ENCODE measurements at regions not wholly inside any gene's neighbourhood (a gene's known extent, or its start where the extent isn't known, plus 50 kb on each side); places are given as distances from the start of the nearest gene placed in this dataset.
"Not testable (repeated sequence)": the region's sequence is repeated elsewhere in the genome, so short reads cannot be mapped to it uniquely, and the experiment has no call there.

- no peaks in the 10 kb centered on the region for H3K27me3 ChIP-seq (ENCODE audit: control insufficient read depth in 2 of 2, insufficient read depth in 2 of 2, low read length in 2 of 2)
- H3K36me3 ChIP-seq (ENCODE audit: control insufficient read depth in 2 of 3, insufficient read depth in 3 of 3, low read length in 3 of 3), result no peaks in the 10 kb centered on the region
- Mint-ChIP-seq H3K36me3 (peaks cover 0 to 15% (median 12%) of the 10 kb centered on the region in 5 donors), H3K27me3 (no peaks in the 10 kb centered on the region), H3K4me3 (no peak overlapping the region), H3K27ac (no peak overlapping the region), H3K9me3 (peaks cover 0 to 29% (median 14%) of the 10 kb centered on the region in 11 donors), H3K4me1 (peaks cover 9 to 15% (median 12%) of the 10 kb centered on the region in 7 donors)
- CTCF ChIA-PET, result no interaction called here
- no peak for ATAC-seq
- no peak overlapping the region for H3K27ac ChIP-seq (ENCODE audit: low read depth, low read length)
- H3K4me1 ChIP-seq (ENCODE audit: control insufficient read depth in 2 of 2, insufficient read depth in 2 of 2, low read length in 2 of 2), result no peaks in the 10 kb centered on the region
- POLR2A ChIA-PET, result no interaction called here
- H3K4me3 ChIP-seq (ENCODE audit: low read length), result no peak overlapping the region
- no peak for DNase-seq
- peaks cover 0 to 6% (median 0%) of the 10 kb centered on the region in 3 experiments for H3K9me3 ChIP-seq (ENCODE audit: control insufficient read depth in 2 of 3, low read length in 3 of 3)
- intact Hi-C loops (cut with micrococcal nuclease), result no loop called here
These were observed 92.6 kb downstream of the KIF26A start for GRCh38 chr14:104230946-104231345.

- peaks cover 0 to 21% (median 15%) of the 10 kb centered on the region in 5 donors for H3K36me3 Mint-ChIP-seq
- peaks cover 0 to 38% (median 22%) of the 10 kb centered on the region in 11 donors for H3K9me3 Mint-ChIP-seq
These were observed 93.7 kb downstream of the KIF26A start for GRCh38 chr14:104232070-104232484.

GRCh38 chr14:104234007-104234786, 95.8 kb downstream of the KIF26A start:
- Mint-ChIP-seq H3K36me3 (peaks cover 0 to 25% (median 16%) of the 10 kb centered on the region in 5 donors), H3K27me3 (peaks cover 0 to 12% (median 10%) of the 10 kb centered on the region in 5 donors), H3K9me3 (peaks cover 0 to 41% (median 27%) of the 10 kb centered on the region in 11 donors)
- ATAC-seq; DNase-seq; H3K36me3 ChIP-seq (ENCODE audit: control insufficient read depth in 2 of 3, insufficient read depth in 3 of 3, low read length in 3 of 3); H3K27ac Mint-ChIP-seq; H3K4me1 ChIP-seq (ENCODE audit: control insufficient read depth in 2 of 2, insufficient read depth in 2 of 2, low read length in 2 of 2); H3K4me3 ChIP-seq (ENCODE audit: low read length); H3K27ac ChIP-seq (ENCODE audit: low read depth, low read length); H3K4me1 Mint-ChIP-seq; H3K27me3 ChIP-seq (ENCODE audit: control insufficient read depth in 2 of 2, insufficient read depth in 2 of 2, low read length in 2 of 2); POLR2A ChIA-PET; CTCF ChIA-PET; intact Hi-C loops (cut with micrococcal nuclease); H3K4me3 Mint-ChIP-seq: not testable (repeated sequence)
- H3K9me3 ChIP-seq (ENCODE audit: control insufficient read depth in 2 of 3, low read length in 3 of 3), result peaks cover 0 to 11% (median 6%) of the 10 kb centered on the region in 3 experiments

More at GRCh38 chr14:104232070-104232484, 93.7 kb downstream of the KIF26A start:
- Histone ChIP-seq H3K27ac (ENCODE audit: low read depth, low read length) (no peak overlapping the region), H3K36me3 (ENCODE audit: control insufficient read depth in 2 of 3, insufficient read depth in 3 of 3, low read length in 3 of 3) (no peaks in the 10 kb centered on the region), H3K4me3 (ENCODE audit: low read length) (no peak overlapping the region), H3K4me1 (ENCODE audit: control insufficient read depth in 2 of 2, insufficient read depth in 2 of 2, low read length in 2 of 2) (no peaks in the 10 kb centered on the region), H3K27me3 (ENCODE audit: control insufficient read depth in 2 of 2, insufficient read depth in 2 of 2, low read length in 2 of 2) (no peaks in the 10 kb centered on the region), H3K9me3 (ENCODE audit: control insufficient read depth in 2 of 3, low read length in 3 of 3) (peaks cover 0 to 6% (median 4%) of the 10 kb centered on the region in 3 experiments)
- POLR2A ChIA-PET, result no interaction called here
- peaks cover 0 to 2% (median 0%) of the 10 kb centered on the region in 5 donors for H3K27me3 Mint-ChIP-seq
- intact Hi-C loops (cut with micrococcal nuclease), result no loop called here
- H3K4me3 Mint-ChIP-seq, result no peak overlapping the region
- no peak for DNase-seq
- peaks cover 5 to 7% (median 6%) of the 10 kb centered on the region in 7 donors for H3K4me1 Mint-ChIP-seq
- CTCF ChIA-PET, result no interaction called here
- H3K27ac Mint-ChIP-seq, result no peak overlapping the region
- ATAC-seq, result no peak

GRCh38 chr14:104235686-104236085, 97.3 kb downstream of the KIF26A start:
- Histone ChIP-seq H3K27me3 (ENCODE audit: control insufficient read depth in 2 of 2, insufficient read depth in 2 of 2, low read length in 2 of 2) (no peaks in the 10 kb centered on the region), H3K4me3 (ENCODE audit: low read length) (no peak overlapping the region), H3K36me3 (ENCODE audit: control insufficient read depth in 2 of 3, insufficient read depth in 3 of 3, low read length in 3 of 3) (no peaks in the 10 kb centered on the region), H3K4me1 (ENCODE audit: control insufficient read depth in 2 of 2, insufficient read depth in 2 of 2, low read length in 2 of 2) (no peaks in the 10 kb centered on the region), H3K9me3 (ENCODE audit: control insufficient read depth in 2 of 3, low read length in 3 of 3) (peaks cover 0 to 11% (median 6%) of the 10 kb centered on the region in 3 experiments), H3K27ac (ENCODE audit: low read depth, low read length) (no peak overlapping the region)
- intact Hi-C loops (cut with micrococcal nuclease), result no loop called here
- peaks cover 0 to 3% (median 0%) of the 10 kb centered on the region in 7 donors for H3K4me1 Mint-ChIP-seq
- no peak overlapping the region for H3K27ac Mint-ChIP-seq
- peaks cover 0 to 25% (median 16%) of the 10 kb centered on the region in 5 donors for H3K36me3 Mint-ChIP-seq
- no peak for DNase-seq
- CTCF ChIA-PET, result no interaction called here
- no peak for ATAC-seq
- H3K4me3 Mint-ChIP-seq, result no peak overlapping the region
- peaks cover 0 to 20% (median 10%) of the 10 kb centered on the region in 5 donors for H3K27me3 Mint-ChIP-seq
- peaks cover 0 to 43% (median 27%) of the 10 kb centered on the region in 11 donors for H3K9me3 Mint-ChIP-seq
- POLR2A ChIA-PET, result no interaction called here

GRCh38 chr14:104237651-104238423, 99.5 kb downstream of the KIF26A start:
- ChIA-PET CTCF (no interaction called here), POLR2A (no interaction called here)
- Mint-ChIP-seq H3K4me3 (no peak overlapping the region), H3K4me1 (peaks cover 0 to 4% (median 0%) of the 10 kb centered on the region in 7 donors), H3K9me3 (peaks cover 0 to 43% (median 27%) of the 10 kb centered on the region in 11 donors), H3K27ac (no peak overlapping the region), H3K36me3 (peaks cover 0 to 25% (median 16%) of the 10 kb centered on the region in 5 donors), H3K27me3 (peaks cover 0 to 20% (median 10%) of the 10 kb centered on the region in 5 donors)
- no peak overlapping the region for H3K27ac ChIP-seq (ENCODE audit: low read depth, low read length)
- H3K9me3 ChIP-seq (ENCODE audit: control insufficient read depth in 2 of 3, low read length in 3 of 3), result peaks cover 0 to 11% (median 6%) of the 10 kb centered on the region in 3 experiments
- no peaks in the 10 kb centered on the region for H3K36me3 ChIP-seq (ENCODE audit: control insufficient read depth in 2 of 3, insufficient read depth in 3 of 3, low read length in 3 of 3)
- H3K27me3 ChIP-seq (ENCODE audit: control insufficient read depth in 2 of 2, insufficient read depth in 2 of 2, low read length in 2 of 2), result no peaks in the 10 kb centered on the region
- intact Hi-C loops (cut with micrococcal nuclease), result no loop called here
- no peaks in the 10 kb centered on the region for H3K4me1 ChIP-seq (ENCODE audit: control insufficient read depth in 2 of 2, insufficient read depth in 2 of 2, low read length in 2 of 2)
- no peak for DNase-seq
- no peak for ATAC-seq
- no peak overlapping the region for H3K4me3 ChIP-seq (ENCODE audit: low read length)

- Histone ChIP-seq H3K27me3 (ENCODE audit: control insufficient read depth in 2 of 2, insufficient read depth in 2 of 2, low read length in 2 of 2) (no peaks in the 10 kb centered on the region), H3K4me3 (ENCODE audit: low read length) (no peak overlapping the region), H3K4me1 (ENCODE audit: control insufficient read depth in 2 of 2, insufficient read depth in 2 of 2, low read length in 2 of 2) (no peaks in the 10 kb centered on the region), H3K36me3 (ENCODE audit: control insufficient read depth in 2 of 3, insufficient read depth in 3 of 3, low read length in 3 of 3) (no peaks in the 10 kb centered on the region), H3K9me3 (ENCODE audit: control insufficient read depth in 2 of 3, low read length in 3 of 3) (peaks cover 0 to 11% (median 6%) of the 10 kb centered on the region in 3 experiments), H3K27ac (ENCODE audit: low read depth, low read length) (no peak overlapping the region)
- ATAC-seq (no peak), DNase-seq (peak in 1 of 9 donors; percentile 3)
- H3K9me3 Mint-ChIP-seq, result peaks cover 0 to 37% (median 24%) of the 10 kb centered on the region in 11 donors
- POLR2A ChIA-PET, result no interaction called here
- H3K27me3 Mint-ChIP-seq, result peaks cover 0 to 20% (median 10%) of the 10 kb centered on the region in 5 donors
- CTCF ChIA-PET, result no interaction called here
- peaks cover 0 to 4% (median 0%) of the 10 kb centered on the region in 7 donors for H3K4me1 Mint-ChIP-seq
- no peak overlapping the region for H3K27ac Mint-ChIP-seq
- no peak overlapping the region for H3K4me3 Mint-ChIP-seq
- intact Hi-C loops (cut with micrococcal nuclease), result no loop called here
- peaks cover 0 to 21% (median 12%) of the 10 kb centered on the region in 5 donors for H3K36me3 Mint-ChIP-seq
These were observed 100.2 kb downstream of the KIF26A start for GRCh38 chr14:104238424-104239184.

Data from naive thymus-derived CD4-positive, alpha-beta T cell (primary cell).